PC-3 (cell line): ENCODE measurements at regions not wholly inside any gene's neighbourhood (a gene's known extent, or its start where the extent isn't known, plus 50 kb on each side); places are given as distances from the start of the nearest gene placed in this dataset.

ENCODE experiments used
- ATAC-seq: fragments of 200-7000 bp; cut with Tn5 transposase; 2 replicates; pipeline ENCODE4 v1.9.1; 2020; ENCODE audit warnings: mild to moderate bottlenecking, moderate library complexity
- BruUV-seq: library from RNA; stranded (reverse); fragments of 400-500 nt; replicated peaks from 2 replicates; lab custom pipeline; 2021; lab: Mats Ljungman, UMichigan
- CTCF ChIA-PET: fragments of 300-600 bp; sonication (Branson Sonifier 250); formaldehyde crosslinking; loops from one replicate; lab custom pipeline; 2022; ENCODE audit warnings: antibody characterized with exemption; lab: Charles Lee
- POLR2A ChIA-PET: fragments of 300-600 bp; sonication (Branson Sonifier 250); formaldehyde crosslinking; loops from one replicate; lab custom pipeline; 2022; ENCODE audit warnings: antibody characterized with exemption; ENCODE audit not compliant: unreplicated experiment; lab: Charles Lee
- DNase-seq: peaks from one replicate; pipeline ENCODE4 v3.0.0-alpha.2; 2015
- H2AFZ ChIP-seq: fragments of 300-600 bp; sonication (generic); 2 replicates; pipeline ENCODE4 v1.6.0; 2016; ENCODE audit warnings: antibody characterized with exemption, low read length
- H3F3A ChIP-seq: fragments of 300-600 bp; sonication (generic); one replicate; pipeline ENCODE4 v1.6.0; 2017; ENCODE audit warnings: antibody characterized with exemption, low read length, control low read depth, mild to moderate bottlenecking; ENCODE audit not compliant: unreplicated experiment
- H3K27ac ChIP-seq: fragments of 300-600 bp; sonication (generic); 2 replicates; pipeline ENCODE4 v1.5.1; 2016; ENCODE audit warnings: mild to moderate bottlenecking, low read length
- H3K27me3 ChIP-seq: fragments of 300-600 bp; sonication (generic); 2 replicates; pipeline ENCODE4 v1.6.1; 2016; ENCODE audit warnings: low read length, mixed read lengths
- H3K36me3 ChIP-seq: fragments of 300-600 bp; sonication (generic); 2 replicates; pipeline ENCODE4 v1.6.1; 2016; ENCODE audit warnings: low read depth, mixed run types, low read length, mixed read lengths
- H3K4me1 ChIP-seq: fragments of 300-600 bp; sonication (generic); 2 replicates; pipeline ENCODE4 v1.5.1; 2016; ENCODE audit warnings: low read length; ENCODE audit not compliant: insufficient read depth
- H3K4me2 ChIP-seq: fragments of 300-600 bp; sonication (generic); 2 replicates; pipeline ENCODE4 v1.6.0; 2016; ENCODE audit warnings: low read length
- H3K4me3 ChIP-seq: fragments of 300-600 bp; sonication (generic); 2 replicates; pipeline ENCODE4 v1.5.1; 2016; ENCODE audit warnings: mild to moderate bottlenecking, low read length, mixed read lengths
- H3K79me2 ChIP-seq: fragments of 300-600 bp; sonication (generic); 2 replicates; pipeline ENCODE4 v1.6.1; 2017; ENCODE audit warnings: low read length, mixed read lengths
- H3K9ac ChIP-seq: fragments of 300-600 bp; sonication (generic); 2 replicates; pipeline ENCODE4 v1.6.0; 2016; ENCODE audit warnings: mild to moderate bottlenecking, low read length
- H3K9me2 ChIP-seq: fragments of 300-600 bp; sonication (generic); replicated peaks from 2 replicates; pipeline ENCODE4 v1.6.1; 2016; ENCODE audit warnings: mixed run types, low read length, mixed read lengths
- H3K9me3 ChIP-seq: fragments of 300-600 bp; sonication (generic); 2 replicates; pipeline ENCODE4 v1.6.1; 2016; ENCODE audit warnings: low read length, mixed read lengths
- H4K20me1 ChIP-seq: fragments of 300-600 bp; sonication (generic); 2 replicates; pipeline ENCODE4 v1.6.1; 2016; ENCODE audit warnings: low read length, mixed read lengths
- EZH2 ChIP-seq: fragments of 300-600 bp; sonication (generic); IDR thresholded peaks from one replicate; pipeline ENCODE4 v1.6.1; 2017; ENCODE audit warnings: antibody characterized with exemption, mild to moderate bottlenecking, low read length; ENCODE audit not compliant: unreplicated experiment
- EZH2phosphoT487 ChIP-seq: fragments of 300-600 bp; sonication (generic); IDR thresholded peaks from 2 replicates; pipeline ENCODE4 v1.6.1; 2018; ENCODE audit warnings: mild to moderate bottlenecking, antibody characterized with exemption, low read length, borderline replicate concordance
- intact Hi-C: fragments of 100-400 bp; cut with micrococcal nuclease; formaldehyde crosslinking; loops from 2 replicates; pipeline ENCODE4 v1.9.0; 2023
- TF ChIP-seq, protein P1 (sequence below): fragments of 300-600 bp; sonication (generic); conservative IDR thresholded peaks from 2 replicates; pipeline ENCODE4 v1.5.1; 2017; ENCODE audit warnings: antibody characterized with exemption, low read depth, mild to moderate bottlenecking, low read length

DNA sequence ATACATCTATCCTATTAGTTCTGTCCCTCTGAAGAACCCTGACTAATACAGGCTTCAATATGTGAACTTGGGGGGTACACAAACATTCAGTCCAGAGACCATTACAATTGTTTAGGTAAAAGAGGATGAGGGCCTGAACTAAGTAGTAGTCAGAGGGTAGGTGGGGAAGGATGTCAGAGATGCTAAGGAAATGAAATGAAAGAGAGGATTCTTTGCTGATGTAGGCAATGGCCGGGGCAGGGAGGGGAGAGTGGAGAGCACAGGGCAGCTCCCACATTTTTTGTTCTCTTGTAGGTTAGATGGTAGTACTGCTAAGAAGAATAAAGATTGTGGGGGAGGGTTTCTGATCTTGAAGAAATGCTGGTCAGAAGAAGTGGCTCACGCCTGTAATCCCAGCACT, 60.8 kb downstream of the SOX4 start:
- CTCF ChIA-PET: no interaction called here

GRCh38 chr6:21663966-21664313, 70.4 kb downstream of the SOX4 start:
- intact Hi-C loops: no loop called here
- POLR2A ChIA-PET: no interaction called here

More for the DNA sequence above, 60.8 kb downstream of the SOX4 start:
- no peak overlapping the region for H3K27ac ChIP-seq
- H3K27me3 ChIP-seq: no peaks in the 10 kb centered on the region
- no peak overlapping the region for H3K9ac ChIP-seq
- no peaks in the 10 kb centered on the region for H3F3A ChIP-seq
- H2AFZ ChIP-seq: no peak overlapping the region
- no peaks in the 10 kb centered on the region for H3K9me3 ChIP-seq
- H3K36me3 ChIP-seq: no peaks in the 10 kb centered on the region
- no peaks in the 10 kb centered on the region for H3K9me2 ChIP-seq
- no peaks in the 10 kb centered on the region for H4K20me1 ChIP-seq
- intact Hi-C loops: no loop called here
- no peaks in the 10 kb centered on the region for H3K79me2 ChIP-seq
- no TSS peak for BruUV-seq
- DNase-seq (no peak), ATAC-seq (no peak)
- POLR2A ChIA-PET: no interaction called here
- H3K4me2 ChIP-seq: no peak overlapping the region
- no peaks in the 10 kb centered on the region for H3K4me1 ChIP-seq
- H3K4me3 ChIP-seq: no peak overlapping the region
- TF ChIP-seq EZH2 (no peak), EZH2phosphoT487 (no peak)
- TF ChIP-seq, protein P1, sequence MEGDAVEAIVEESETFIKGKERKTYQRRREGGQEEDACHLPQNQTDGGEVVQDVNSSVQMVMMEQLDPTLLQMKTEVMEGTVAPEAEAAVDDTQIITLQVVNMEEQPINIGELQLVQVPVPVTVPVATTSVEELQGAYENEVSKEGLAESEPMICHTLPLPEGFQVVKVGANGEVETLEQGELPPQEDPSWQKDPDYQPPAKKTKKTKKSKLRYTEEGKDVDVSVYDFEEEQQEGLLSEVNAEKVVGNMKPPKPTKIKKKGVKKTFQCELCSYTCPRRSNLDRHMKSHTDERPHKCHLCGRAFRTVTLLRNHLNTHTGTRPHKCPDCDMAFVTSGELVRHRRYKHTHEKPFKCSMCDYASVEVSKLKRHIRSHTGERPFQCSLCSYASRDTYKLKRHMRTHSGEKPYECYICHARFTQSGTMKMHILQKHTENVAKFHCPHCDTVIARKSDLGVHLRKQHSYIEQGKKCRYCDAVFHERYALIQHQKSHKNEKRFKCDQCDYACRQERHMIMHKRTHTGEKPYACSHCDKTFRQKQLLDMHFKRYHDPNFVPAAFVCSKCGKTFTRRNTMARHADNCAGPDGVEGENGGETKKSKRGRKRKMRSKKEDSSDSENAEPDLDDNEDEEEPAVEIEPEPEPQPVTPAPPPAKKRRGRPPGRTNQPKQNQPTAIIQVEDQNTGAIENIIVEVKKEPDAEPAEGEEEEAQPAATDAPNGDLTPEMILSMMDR: no peak

More at GRCh38 chr6:21663966-21664313, 70.4 kb downstream of the SOX4 start:
- no peaks in the 10 kb centered on the region for H3K9me2 ChIP-seq
- no peaks in the 10 kb centered on the region for H3K79me2 ChIP-seq
- no peak for ATAC-seq
- DNase-seq: no peak
- H3K27ac ChIP-seq: no peak overlapping the region
- H4K20me1 ChIP-seq: no peaks in the 10 kb centered on the region
- H3K4me3 ChIP-seq: no peak overlapping the region
- H3K9me3 ChIP-seq: no peaks in the 10 kb centered on the region
- no TSS peak for BruUV-seq
- no peaks in the 10 kb centered on the region for H3K36me3 ChIP-seq
- CTCF ChIA-PET: no interaction called here
- no peaks in the 10 kb centered on the region for H3K27me3 ChIP-seq
- no peak overlapping the region for H3K9ac ChIP-seq
- no peaks in the 10 kb centered on the region for H3F3A ChIP-seq
- H3K4me2 ChIP-seq: no peak overlapping the region
- TF ChIP-seq, protein P1: no peak
- TF ChIP-seq EZH2 (no peak), EZH2phosphoT487 (no peak)
- H3K4me1 ChIP-seq: no peaks in the 10 kb centered on the region
- H2AFZ ChIP-seq: no peak overlapping the region
